Endothelial cell of hepatic sinusoid (primary cell): ENCODE measurements at regions not wholly inside any gene's neighbourhood (a gene's known extent, or its start where the extent isn't known, plus 50 kb on each side); places are given as distances from the start of the nearest gene placed in this dataset.

Experiments used
- in situ Hi-C: cut with HindIII; loops from 2 replicates; pipeline ENCODE4 v1.10.0; 2017; ENCODE audit warnings: low sequenced_read_pairs

- in situ Hi-C loops: no loop called here
Measured at GRCh38 chr2:16324544-16324937, 341.1 kb downstream of the CYRIA start.

- in situ Hi-C loops: no loop called here
Measured at GRCh38 chr2:16323551-16324543, 341.8 kb downstream of the CYRIA start.

DNA sequence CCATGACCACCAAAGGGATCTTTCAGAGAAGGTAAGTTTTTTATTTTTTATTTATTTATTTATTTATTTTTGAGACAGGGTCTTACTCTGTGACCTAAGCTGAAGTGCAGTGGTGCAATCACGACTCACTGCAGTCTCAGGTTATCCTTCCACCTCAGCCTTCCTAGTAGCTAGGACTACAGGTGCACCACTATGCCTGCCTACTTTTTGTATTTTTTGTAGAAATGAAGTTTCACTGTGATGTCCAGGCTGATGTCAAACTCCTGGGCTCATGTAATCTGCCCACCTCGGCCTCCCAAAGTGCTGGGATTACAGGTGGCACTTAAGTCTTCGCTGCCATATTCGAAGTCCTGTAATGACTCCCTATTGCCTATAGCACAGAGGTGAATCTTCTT is 342.5 kb downstream of the CYRIA start:
- in situ Hi-C loops: no loop called here

DNA sequence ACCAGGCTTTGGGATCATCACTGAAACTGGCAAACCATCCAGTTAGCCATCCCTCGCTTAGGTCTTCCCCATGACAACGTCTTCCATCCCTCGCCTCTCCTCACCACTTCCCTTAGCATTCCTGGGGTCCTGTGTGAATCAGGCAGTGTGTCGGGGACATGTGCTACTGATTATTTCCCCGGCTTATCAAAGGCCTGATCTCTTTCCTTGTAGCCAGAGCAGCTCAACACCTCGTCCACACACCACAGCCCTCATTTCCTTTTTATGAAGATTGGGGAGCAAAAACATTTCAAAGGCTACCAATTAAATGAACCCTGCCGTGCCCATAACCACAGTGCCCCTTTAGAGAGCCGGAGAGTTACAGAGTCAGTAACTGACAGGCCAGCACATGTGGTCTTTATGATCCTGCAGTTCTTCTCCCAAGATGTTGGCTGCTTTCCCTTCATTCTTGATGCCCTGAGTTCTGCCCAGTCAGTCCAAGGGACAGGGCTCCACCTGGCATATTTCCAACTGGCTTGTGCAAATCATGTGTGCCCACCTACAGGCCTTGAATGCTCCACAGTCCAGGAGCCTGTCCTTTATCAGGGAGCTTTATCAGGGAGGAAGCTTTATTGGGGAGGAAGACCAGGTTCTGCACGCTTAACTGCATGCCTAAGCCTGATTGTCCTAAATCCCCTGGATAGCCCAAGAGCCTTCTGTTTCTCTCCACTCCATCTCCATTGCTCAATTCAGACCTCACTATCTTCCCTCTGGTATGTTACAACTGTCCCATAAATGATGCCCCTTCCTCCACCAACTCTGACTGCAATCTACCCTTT is 343.1 kb downstream of the CYRIA start:
- in situ Hi-C loops: no loop called here

DNA sequence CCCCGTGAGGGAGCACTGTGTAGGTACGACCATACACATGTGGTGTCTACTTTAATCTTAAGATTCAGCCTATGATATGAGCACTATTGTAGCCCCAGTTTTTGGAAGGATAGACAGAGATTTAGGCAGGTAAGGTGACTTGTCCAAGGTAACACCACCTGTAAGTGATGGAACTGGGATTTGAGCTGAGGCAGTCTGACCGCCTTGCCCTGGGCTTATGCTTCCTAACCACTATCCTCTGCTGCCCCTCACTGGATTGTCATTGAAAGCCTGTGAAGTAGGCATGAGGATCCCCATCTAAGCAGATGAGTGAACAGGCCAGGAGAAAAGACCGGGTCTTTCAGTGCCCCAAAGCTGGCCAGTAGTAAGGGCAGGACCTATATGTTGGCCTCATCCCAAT is 343.8 kb downstream of the CYRIA start:
- in situ Hi-C loops: no loop called here

DNA sequence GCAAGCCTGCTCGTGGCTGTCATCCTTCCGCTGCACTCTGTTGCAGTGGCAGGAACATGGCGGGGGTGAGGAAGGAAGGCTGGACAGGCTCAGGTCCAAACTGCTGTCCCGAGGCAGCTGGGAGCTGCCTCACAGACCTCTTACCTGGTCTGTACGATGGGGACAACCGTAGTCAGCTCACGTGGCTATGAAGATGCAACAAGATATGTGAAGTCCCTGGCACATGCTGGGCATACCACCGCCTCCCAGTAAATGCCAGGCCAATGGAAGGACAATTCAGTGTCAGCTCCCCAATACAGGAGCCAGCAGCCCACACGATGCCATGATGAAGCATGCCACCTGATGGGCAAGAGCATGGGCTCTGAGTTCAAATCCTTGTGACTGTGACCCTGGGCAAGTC is 344.4 kb downstream of the CYRIA start:
- in situ Hi-C loops: no loop called here

GRCh38 chr2:16320716-16321115 is 344.9 kb downstream of the CYRIA start:
- in situ Hi-C loops: no loop called here

DNA sequence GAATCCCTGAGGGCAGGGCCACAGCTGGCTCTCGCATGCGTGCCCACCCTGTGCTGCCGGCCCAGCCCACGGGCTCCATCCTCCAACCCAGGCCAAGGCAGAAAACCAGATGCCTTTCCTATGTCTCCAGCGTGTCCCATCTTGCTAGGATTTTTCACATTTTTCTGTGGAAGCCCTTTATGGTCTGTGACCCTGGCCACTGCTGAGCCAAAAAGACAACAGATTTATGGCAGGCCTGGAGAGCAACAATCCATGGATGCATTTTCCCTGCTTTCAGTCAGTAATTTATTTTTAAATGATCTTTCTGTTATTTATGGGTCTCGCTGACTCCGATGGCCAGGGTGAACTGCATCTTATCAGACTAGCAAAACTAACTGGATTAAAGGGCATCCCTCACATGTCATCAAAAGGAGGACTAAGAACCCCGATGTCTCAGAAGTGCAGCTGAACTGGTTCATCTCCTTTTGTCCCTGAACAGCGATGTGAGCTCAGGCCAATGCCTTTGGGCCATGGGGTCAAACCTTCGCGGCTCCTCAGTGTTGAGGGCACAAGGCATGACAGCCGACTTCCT is 346.0 kb downstream of the CYRIA start:
- in situ Hi-C loops: no loop called here

DNA sequence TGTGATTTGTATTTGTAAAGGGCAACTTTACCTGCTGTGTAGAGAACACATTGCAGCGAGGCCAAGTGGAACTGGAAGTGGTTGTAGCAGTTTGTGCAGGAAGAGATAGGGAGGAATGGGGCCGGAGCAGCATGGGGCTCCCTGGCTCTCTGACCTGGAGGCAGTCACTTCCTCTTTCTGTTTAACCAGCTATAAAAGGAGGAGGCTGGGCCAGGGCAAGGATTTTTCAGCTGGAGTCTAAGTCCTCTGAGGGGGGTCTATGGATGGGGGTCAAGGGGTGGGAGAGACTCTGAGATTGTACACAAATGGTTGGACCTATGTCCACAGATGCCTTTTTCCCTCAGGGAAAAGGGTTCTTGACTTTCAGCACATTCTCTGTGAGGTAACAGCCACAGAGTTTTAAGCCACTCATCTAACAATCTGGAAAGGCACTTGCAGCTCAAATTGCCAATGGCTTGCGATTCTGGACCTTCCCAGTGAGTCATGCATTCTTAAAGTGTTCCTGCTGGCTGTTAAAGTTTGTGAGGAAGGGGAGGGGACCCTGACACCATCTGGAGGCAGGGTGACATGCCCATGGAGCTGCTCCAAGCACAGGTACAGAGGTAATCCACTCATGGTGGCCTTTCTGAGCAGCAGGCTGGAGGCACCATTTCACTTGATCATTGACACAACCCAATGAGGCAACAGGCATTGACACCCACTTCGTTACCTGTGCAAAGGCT is 347.0 kb downstream of the CYRIA start:
- in situ Hi-C loops: no loop called here

DNA sequence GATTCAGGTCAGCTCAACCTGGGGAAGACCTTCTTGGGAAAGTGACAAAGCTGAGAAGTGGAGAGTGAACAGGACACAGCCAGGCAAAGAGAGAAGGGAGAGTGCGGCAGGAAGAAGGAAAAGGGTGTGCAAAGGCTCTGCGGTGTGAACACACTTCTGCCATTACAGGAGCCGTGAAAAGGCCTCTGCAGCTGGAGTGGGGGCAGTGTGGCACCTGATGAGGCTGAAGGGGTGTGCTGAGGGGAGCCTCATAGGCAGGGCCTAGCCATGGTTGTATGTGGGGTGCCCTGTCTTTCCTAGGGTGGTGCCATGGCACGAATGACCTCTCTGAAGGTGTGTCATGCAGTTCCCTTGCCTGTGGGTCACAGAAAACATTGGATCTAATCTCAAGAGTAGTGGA is 347.6 kb downstream of the CYRIA start:
- in situ Hi-C loops: no loop called here

GRCh38 chr2:16317211-16317830 is 348.3 kb downstream of the CYRIA start:
- in situ Hi-C loops: no loop called here

DNA sequence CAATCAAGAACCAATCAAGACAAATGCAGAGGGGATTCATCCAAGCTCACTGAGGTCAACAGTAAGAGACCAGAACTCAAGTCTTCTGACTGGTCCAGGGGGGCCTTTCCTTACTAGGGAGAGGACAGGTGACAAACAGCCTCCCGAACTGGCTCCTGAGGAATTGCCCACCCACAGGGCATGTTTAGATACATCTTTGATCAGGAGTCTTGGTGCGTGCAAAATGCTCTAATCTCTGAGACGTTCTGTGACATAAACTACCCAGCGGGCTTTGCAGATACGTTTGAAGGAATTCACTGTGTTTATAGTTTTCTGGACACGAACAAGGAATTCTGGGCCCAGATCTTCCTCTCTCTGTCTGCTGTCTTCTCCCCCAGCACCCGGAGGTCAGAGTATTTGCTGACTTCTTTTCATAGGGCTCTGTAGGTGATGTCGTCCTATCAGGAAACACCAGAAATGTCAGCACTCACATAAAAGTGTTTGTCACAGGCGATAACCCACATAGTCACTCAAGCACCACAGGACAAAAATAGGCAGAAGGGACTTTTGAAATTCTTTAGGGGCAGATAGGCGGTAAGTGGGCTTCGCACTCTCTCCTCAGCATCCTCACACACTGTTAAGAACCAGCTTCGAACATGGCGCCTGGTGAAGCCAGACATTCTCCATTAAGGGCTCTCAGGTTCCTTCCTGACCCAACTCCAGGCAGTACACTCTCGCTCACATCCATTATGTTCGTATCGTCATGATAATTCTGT is 349.0 kb downstream of the CYRIA start:
- in situ Hi-C loops: no loop called here

- in situ Hi-C loops: no loop called here
Measured at GRCh38 chr2:16315908-16316307, 349.7 kb downstream of the CYRIA start.

DNA sequence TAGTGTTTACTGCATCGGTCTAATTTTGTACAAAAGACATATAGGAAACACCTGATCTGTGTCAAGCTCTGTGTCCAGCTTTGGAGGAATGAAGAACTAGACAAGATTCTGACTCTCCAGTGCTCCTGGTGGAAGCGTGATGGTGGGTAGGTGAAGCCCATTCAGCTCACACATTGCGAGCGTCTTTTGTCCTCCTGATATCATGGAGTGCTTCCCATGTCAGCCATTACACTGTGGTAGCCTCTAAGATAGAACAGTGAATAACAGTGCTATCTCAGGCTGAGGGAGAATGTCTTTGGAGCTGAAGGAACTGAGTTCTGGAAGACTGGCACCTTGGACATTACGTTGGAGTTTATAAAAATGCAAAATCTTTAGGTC is 350.2 kb downstream of the CYRIA start:
- in situ Hi-C loops: no loop called here

- in situ Hi-C loops: no loop called here
Measured at GRCh38 chr2:16314691-16315457, 350.8 kb downstream of the CYRIA start.

GRCh38 chr2:16314001-16314400 is 351.6 kb downstream of the CYRIA start:
- in situ Hi-C loops: no loop called here

DNA sequence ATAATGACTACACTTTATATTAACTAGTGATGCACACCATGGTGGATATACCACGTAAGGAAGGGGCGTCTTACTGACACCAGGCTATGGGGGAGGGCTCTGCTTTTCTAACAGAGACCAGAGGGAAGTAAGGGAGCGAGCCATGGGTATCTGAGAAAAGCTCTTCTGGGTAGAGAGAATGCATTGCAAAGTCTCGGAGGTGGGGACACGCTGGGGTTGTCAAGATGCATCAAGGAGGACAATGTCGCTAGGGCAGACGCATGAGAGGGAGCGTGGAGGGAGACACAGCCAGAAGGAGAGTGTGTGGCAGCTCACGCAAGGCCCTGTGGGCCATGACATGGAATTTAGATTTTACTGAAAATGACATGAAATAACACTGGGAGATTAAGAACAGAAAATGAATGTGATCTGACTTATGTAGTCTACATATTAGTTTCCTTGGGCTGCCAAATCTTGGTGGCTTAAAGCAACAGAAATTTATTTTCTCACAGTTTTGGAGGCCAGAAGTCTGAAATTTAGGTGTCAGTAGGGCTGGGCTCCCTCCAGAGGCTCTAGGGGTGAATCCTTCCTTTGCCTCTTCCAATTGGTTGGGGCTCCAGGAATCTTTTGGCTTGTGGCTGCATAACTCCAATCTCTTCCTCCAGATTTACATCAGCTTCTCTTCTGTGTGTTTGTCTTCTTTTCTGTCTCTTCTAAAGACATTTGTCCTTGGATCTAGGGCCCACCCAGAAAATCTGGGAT is 352.2 kb downstream of the CYRIA start:
- in situ Hi-C loops: no loop called here

DNA sequence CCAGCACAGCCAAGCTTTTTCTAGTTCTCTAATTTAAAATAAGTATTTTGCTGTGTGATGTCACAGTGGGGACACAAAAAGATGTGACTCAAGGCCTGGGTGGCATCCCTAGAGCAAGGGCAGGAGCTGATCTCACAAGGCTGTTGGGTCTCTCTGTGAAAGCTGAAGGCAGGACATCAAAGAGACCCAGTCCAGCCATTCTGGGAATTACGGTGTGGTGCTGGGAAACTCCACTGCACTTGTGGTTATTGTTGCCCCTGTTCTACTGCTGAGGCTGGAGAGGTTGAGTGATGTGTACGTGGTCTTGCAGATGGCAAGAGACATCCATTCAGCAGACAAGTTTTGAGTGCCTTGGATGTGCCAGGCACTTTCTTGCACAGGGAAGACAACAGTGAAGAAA is 352.9 kb downstream of the CYRIA start:
- in situ Hi-C loops: no loop called here
